ENCODE measurements at regions not wholly inside any gene's neighbourhood (a gene's known extent, or its start where the extent isn't known, plus 50 kb on each side); places are given as distances from the start of the nearest gene placed in this dataset.

- DNase-seq (ENCODE audit: low spot score), result no peak
Measured at GRCh38 chr1:67616394-67616985, 68.5 kb upstream of the GADD45A start.

DNA sequence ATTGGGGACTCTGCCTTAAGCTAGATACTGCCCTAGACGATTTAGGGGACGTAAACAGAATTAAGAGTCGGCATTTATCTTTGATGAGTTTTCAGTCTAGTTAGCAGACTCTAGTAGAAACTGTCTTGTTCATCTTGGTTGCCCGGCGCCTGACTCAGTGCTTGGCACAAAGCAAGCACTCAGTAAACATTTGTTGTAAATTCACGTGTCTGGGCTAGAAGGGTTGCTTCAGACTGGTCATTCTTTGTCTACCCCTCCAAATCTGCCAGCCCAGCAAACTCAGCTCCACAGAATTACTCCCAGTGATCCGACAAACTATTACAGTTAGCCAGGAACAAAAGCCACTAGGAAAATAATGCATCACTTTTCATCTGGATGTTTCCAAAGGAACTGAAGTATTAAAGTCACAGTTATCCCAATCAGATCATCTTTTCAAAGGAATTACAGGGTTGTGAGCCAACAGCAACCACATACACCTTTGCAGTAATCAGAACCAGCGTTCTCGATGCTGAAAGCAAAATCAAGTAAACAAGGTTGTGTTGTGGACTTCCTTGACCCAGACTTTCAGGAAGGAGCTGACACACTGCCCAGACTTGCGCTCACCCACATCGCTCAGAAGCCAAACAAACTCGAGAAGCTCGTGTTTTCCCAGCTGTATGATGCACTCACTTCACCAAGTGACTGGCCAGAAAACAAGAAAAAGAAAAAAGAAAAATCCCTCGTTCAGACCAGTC, 66.5 kb upstream of the GADD45A start:
- peak; percentile 80 for DNase-seq (ENCODE audit: low spot score)

DNA sequence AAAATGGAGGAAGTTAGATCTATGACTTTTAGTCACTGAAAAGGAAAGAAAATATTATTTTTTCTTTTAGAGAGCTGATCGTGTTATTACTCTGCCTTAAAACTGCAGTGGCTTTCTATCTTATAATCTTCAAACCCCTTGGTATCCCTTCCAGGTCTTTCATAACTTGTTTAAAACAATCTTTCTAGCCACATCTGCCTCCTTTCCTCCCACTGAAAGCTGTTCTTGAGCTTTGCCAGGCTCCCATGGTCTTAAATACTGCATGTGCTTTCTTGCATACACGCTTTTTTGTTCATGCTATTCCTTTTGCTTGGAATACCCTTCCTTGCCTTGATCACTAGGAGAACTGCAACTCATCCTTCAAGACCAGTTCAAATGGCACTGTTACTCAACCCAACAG, 65.9 kb upstream of the GADD45A start:
- DNase-seq (ENCODE audit: low spot score), result no peak

DNA sequence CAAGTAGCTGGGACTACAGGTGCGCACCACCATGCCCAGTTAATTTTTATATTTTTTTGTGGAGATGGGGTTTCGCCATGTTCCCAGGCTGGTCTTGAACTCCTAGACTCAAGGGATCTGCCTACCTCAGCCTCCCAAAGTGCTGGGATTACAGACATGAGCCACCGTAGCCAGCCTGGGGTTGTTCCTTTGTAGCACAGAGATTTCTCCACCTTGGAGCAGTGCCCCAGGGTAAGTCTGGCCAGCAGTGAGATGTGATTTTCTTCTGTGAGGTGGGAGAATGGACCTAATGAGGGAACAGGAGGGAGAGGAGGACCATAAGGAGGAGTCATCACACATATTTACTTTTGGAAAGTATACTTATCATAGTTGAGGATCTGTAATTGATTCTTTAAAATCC, 61.1 kb upstream of the GADD45A start:
- DNase-seq (ENCODE audit: low spot score), result no peak

- DNase-seq (ENCODE audit: low spot score), result no peak
Measured at GRCh38 chr1:67624680-67625079, 60.3 kb upstream of the GADD45A start.

- peak; percentile 92 for DNase-seq (ENCODE audit: low spot score)
Measured at GRCh38 chr1:67626090-67626860, 58.7 kb upstream of the GADD45A start.

GRCh38 chr1:67626861-67627235, 58.2 kb upstream of the GADD45A start:
- peak; percentile 34 for DNase-seq (ENCODE audit: low spot score)

DNA sequence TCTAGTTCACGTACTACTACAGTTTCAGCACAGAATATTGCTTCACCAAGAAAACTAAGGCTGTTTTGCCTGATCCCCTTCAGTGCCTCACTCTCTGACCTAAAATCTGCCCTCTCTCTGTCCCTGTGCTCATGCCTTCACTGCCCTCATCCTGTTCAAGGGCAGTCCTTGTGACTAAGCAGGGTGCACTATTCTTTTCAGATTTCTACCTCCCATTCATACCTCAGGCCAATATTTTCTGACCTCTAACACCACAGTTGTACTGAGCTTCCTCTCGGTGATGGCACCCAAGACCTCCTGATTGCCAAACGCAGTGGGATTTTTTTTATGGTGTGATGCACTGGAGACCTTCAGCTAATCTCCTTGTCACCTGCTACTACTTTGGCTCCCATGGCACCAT, 57.7 kb upstream of the GADD45A start:
- DNase-seq (ENCODE audit: low spot score), result no peak

- DNase-seq (ENCODE audit: low spot score), result no peak
Measured at GRCh38 chr1:67627906-67628305, 57.1 kb upstream of the GADD45A start.

- DNase-seq (ENCODE audit: low spot score), result peak; percentile 57
Measured at GRCh38 chr1:67629370-67630075, 55.5 kb upstream of the GADD45A start.

DNA sequence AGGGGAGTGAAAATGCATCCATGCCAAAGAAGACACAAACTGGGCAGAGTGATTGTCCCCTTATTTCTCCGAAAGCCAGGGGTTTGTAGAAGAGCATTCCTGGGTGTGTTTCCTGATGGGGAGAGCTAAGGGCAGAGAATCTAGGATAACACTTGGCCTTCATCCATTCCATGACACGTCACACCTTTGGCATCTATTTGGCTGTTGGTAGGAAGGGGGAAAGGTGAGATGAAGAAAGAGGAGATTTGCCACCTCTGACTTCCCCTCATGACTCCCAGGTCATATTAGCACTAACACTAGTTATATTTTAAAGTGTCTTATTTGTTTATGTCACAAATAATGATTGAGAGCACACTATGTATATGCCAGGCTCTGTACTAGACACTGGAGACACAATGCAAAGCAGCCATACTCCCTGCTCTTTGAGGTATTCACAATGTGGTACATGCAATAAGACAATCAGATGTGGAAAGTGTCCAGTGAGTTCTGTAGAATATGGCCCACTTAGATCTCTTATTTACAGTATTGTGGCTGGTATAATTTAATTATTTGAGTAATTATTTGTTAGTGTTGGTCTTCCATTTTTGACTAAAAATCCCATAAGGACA, 54.5 kb upstream of the GADD45A start:
- DNase-seq (ENCODE audit: low spot score), result peak; percentile 63

DNA sequence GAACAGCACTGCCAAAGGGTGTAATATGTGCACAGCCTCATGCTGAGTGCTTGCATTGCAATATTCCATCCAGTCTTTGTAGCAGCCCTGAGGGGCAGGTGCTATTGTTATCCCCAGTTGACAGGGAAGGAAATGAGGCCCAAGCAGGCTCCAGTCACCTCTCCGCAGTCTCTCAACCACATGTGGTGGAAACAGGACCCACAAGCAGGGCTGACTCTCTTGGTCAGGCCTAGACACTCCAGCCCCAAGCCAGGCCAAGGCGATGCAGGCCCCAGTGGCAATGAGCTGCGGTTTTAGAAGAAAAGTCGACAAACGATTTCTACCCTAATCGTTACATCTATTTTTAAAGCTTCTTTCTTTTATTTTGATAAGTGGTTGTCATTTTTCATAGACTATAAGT, 52.6 kb upstream of the GADD45A start:
- no peak for DNase-seq (ENCODE audit: low spot score)

DNA sequence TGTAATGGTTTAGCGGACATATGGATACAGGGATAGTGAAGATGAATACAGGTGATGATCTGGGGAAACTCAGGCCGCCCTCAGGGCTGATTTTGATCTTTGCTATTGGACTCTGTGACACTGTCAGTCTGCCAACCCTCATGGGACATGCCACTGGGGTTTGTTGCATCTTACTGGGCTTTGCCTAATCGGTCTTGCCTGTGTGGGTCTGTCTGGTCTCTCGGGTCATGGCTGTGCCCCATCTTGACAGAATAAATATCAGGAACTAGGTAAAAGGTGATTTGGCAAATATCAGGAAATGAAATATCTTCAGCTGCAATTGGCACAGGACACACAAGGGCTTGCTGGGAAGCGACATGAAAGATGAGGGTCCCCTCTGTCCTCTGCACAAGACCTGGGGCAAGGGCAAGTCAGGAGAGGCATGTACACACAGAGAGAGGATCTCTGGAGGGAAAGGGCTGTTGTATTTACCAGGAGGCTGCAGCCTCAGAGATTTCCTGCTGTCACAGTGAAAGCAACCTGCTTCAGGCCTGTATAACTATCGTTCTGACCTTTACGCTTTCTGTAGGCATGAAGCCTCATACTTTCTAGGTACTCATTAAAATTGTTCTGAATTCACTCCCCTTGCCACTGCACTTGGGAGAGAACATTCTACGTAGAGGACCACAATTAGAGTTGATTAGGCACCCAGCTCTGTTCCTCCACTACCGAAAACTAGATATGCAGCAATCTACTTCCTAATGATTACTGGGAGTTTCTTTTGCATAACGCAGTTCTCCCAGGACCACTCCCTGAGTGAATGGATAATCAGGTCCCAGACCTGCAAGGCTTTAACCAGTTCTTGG, 52.0 kb upstream of the GADD45A start:
- DNase-seq (ENCODE audit: low spot score), result no peak

DNA sequence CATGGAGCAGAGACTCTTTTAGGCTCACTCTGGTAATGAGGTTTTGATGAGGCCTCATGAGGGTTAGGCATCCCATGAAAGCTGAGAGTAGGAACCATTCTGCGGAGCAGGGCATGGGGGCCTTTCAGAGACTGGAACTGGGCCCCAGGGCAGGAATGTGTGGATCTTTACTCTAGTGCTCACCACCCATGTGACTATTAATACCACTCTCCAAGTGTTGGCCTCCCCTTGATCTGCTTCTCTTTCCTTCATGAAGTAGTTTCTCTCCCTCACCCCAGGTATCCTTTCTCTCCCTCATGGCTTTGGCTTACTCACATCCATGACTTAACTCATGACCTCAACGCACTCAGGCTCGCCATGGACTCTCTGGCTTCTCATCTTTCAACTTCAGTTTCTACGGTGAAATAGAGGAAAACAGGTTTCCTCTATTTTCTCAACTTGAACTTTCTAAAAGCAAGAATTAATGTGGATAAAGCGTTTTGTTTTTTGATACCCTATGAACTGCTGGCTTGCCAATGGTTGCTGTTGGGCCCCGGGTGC, 50.5 kb upstream of the GADD45A start:
- peak; percentile 30 for DNase-seq (ENCODE audit: low spot score)

GRCh38 chr1:67635055-67635809, 49.8 kb upstream of the GADD45A start:
- DNase-seq (ENCODE audit: low spot score), result no peak

Measured in kidney tubule cell (primary cell).